Gastroesophageal sphincter (tissue), 3 donors: ENCODE measurements at regions not wholly inside any gene's neighbourhood (a gene's known extent, or its start where the extent isn't known, plus 50 kb on each side); places are given as distances from the start of the nearest gene placed in this dataset.

Experiments used
- CTCF ChIP-seq, 4 experiments: fragments of 200-600 bp in 2 of 4; fragments of 450-650 bp in 2 of 4; sonication (generic) in 1 of 4; IDR thresholded peaks; one replicate each; pipeline ENCODE4 v1.5.1; 2017 to 2019; ENCODE audit warnings: antibody characterized with exemption in 4 of 4, mild to moderate bottlenecking in 2 of 4, moderate library complexity in 2 of 4
- EP300 ChIP-seq: sonication (generic); formaldehyde crosslinking; IDR thresholded peaks from one replicate; pipeline ENCODE4 v1.6.1; 2017; ENCODE audit warnings: antibody characterized with exemption, mild to moderate bottlenecking
- POLR2A ChIP-seq, 2 donors: fragments of 450-650 bp; IDR thresholded peaks; one replicate each; pipeline ENCODE4 v1.6.1; 2017; ENCODE audit warnings: antibody characterized with exemption in 2 of 2, mild to moderate bottlenecking in 2 of 2, moderate library complexity in 1 of 2
- POLR2AphosphoS5 ChIP-seq: sonication (generic); formaldehyde crosslinking; IDR thresholded peaks from one replicate; pipeline ENCODE4 v1.6.1; 2017; ENCODE audit warnings: antibody characterized with exemption

GRCh38 chr22:47687776-47688175 is 925.3 kb downstream of the TBC1D22A start:
- TF ChIP-seq CTCF (IDR thresholded peaks at IDR 0.05) (no peak), POLR2AphosphoS5 (no peak), POLR2A (IDR thresholded peaks at IDR 0.05) (no peak), EP300 (no peak)
